HCT116 (cell line): ENCODE measurements at regions not wholly inside any gene's neighbourhood (a gene's known extent, or its start where the extent isn't known, plus 50 kb on each side); places are given as distances from the start of the nearest gene placed in this dataset.

Experiments used
- ATAC-seq: fragments of 200-7000 bp; cut with Tn5 transposase; 2 replicates; pipeline ENCODE4 v1.9.1; 2020; ENCODE audit warnings: mild to moderate bottlenecking, moderate library complexity
- BruUV-seq: library from RNA; stranded (reverse); fragments of 400-500 nt; replicated peaks from 2 replicates; lab custom pipeline; 2021; lab: Mats Ljungman, UMichigan
- CTCF ChIA-PET: fragments of 300-600 bp; sonication (Branson Sonifier 250); formaldehyde crosslinking; loops from one replicate; lab custom pipeline; 2021; ENCODE audit warnings: antibody characterized with exemption; lab: Charles Lee
- POLR2A ChIA-PET: fragments of 300-600, 350-600 bp; sonication (Branson Sonifier 250); formaldehyde crosslinking; loops from one replicate; lab custom pipeline; 2021; ENCODE audit warnings: antibody characterized with exemption; lab: Charles Lee
- RAD21 ChIA-PET, 2 experiments: fragments of 300-600 bp; sonication (Branson Sonifier 250); formaldehyde crosslinking; loops; one replicate each; lab custom pipeline; 2023; ENCODE audit warnings: low total read pairs in 2 of 2; ENCODE audit not compliant: uncharacterized antibody in 2 of 2, unreplicated experiment in 2 of 2, low non-redundant PET in 1 of 2; lab: Charles Lee
- DNase-seq: peaks from one replicate; pipeline ENCODE4 v3.0.0-alpha.2; 2010; ENCODE audit warnings: low read depth, low spot score
- H2AFZ ChIP-seq: fragments of 200-600 bp; shearing (Covaris generic), sonication (generic); 2 replicates; pipeline ENCODE4 v1.6.1; 2017; ENCODE audit warnings: low read depth, mixed run types, mixed read lengths, antibody characterized with exemption, low read length; ENCODE audit not compliant: poor library complexity, severe bottlenecking
- H3K27ac ChIP-seq: 2 replicates; pipeline ENCODE4 v1.5.1; 2012; ENCODE audit warnings: low read depth, low read length
- H3K27me3 ChIP-seq: fragments of 200-600 bp; sonication (generic); 2 replicates; pipeline ENCODE4 v1.6.1; 2016; ENCODE audit warnings: mixed run types, low read length, mixed read lengths; ENCODE audit not compliant: insufficient read depth
- H3K36me3 ChIP-seq, 2 experiments: fragments of 200-500 bp in 1 of 2; fragments of 200-600 bp in 1 of 2; sonication (Bioruptor generic) in 1 of 2; sonication (generic) in 1 of 2; 2 replicates each; pipeline versions ENCODE4 v1.5.1 to v1.6.1; 2014 to 2016; ENCODE audit warnings: low read length in 2 of 2, inconsistent platforms in 1 of 2, mixed read lengths in 1 of 2, mixed run types in 1 of 2; ENCODE audit not compliant: insufficient read depth in 2 of 2, control insufficient read depth in 1 of 2
- H3K4me1 ChIP-seq, 2 experiments: fragments of 200-600 bp in 1 of 2; sonication (generic) in 1 of 2; 2 replicates each; pipeline versions ENCODE4 v1.5.1 to v1.6.1; 2012 to 2017; ENCODE audit warnings: low read length in 2 of 2, inconsistent platforms in 1 of 2, mild to moderate bottlenecking in 1 of 2, mixed read lengths in 1 of 2, mixed run types in 1 of 2, moderate library complexity in 1 of 2; ENCODE audit not compliant: insufficient read depth in 2 of 2, control insufficient read depth in 1 of 2
- H3K4me2 ChIP-seq: fragments of 200-600 bp; sonication (generic); 2 replicates; pipeline ENCODE4 v1.6.1; 2017; ENCODE audit warnings: mixed run types, low read length, mixed read lengths
- H3K4me3 ChIP-seq, 2 experiments: fragments of 200-600 bp in 1 of 2; sonication (generic) in 1 of 2; replicated peaks in 1 of 2; 2 replicates each; pipeline ENCODE4 v1.5.1; 2011 to 2016; ENCODE audit warnings: low read length in 2 of 2, control low read depth in 1 of 2, low read depth in 1 of 2, mild to moderate bottlenecking in 1 of 2, mixed read lengths in 1 of 2, mixed run types in 1 of 2
- H3K79me2 ChIP-seq: fragments of 200-600 bp; sonication (generic); 2 replicates; pipeline ENCODE4 v1.6.1; 2017; ENCODE audit warnings: mild to moderate bottlenecking, mixed run types, low read length, moderate library complexity, mixed read lengths; ENCODE audit not compliant: insufficient read depth
- H3K9ac ChIP-seq: fragments of 200-600 bp; sonication (generic); 2 replicates; pipeline ENCODE4 v1.6.1; 2016; ENCODE audit warnings: low read length, mixed read lengths
- H3K9me2 ChIP-seq: fragments of 200-600 bp; sonication (generic), shearing (Covaris generic); 2 replicates; pipeline ENCODE4 v1.6.1; 2017; ENCODE audit warnings: mixed run types, mild to moderate bottlenecking, moderate library complexity; ENCODE audit not compliant: insufficient read depth
- H3K9me3 ChIP-seq, 2 experiments: fragments of 200-500 bp in 1 of 2; fragments of 200-600 bp in 1 of 2; sonication (Bioruptor generic) in 1 of 2; sonication (generic) in 1 of 2; 2 replicates each; pipeline ENCODE4 v1.6.1; 2014 to 2017; ENCODE audit warnings: low read length in 2 of 2, mixed read lengths in 2 of 2, inconsistent platforms in 1 of 2, low read depth in 1 of 2, mild to moderate bottlenecking in 1 of 2, mixed run types in 1 of 2, moderate library complexity in 1 of 2; ENCODE audit not compliant: control insufficient read depth in 1 of 2, insufficient read depth in 1 of 2
- H4K20me1 ChIP-seq: fragments of 200-600 bp; sonication (generic), shearing (Covaris generic); 2 replicates; pipeline ENCODE4 v1.6.1; 2017; ENCODE audit warnings: mixed run types, mild to moderate bottlenecking, moderate library complexity; ENCODE audit not compliant: insufficient read depth
- EGR1 ChIP-seq: IDR thresholded peaks from 2 replicates; pipeline ENCODE4 v1.6.1; 2012; ENCODE audit warnings: low read depth
- ELF1 ChIP-seq: IDR thresholded peaks from 2 replicates; pipeline ENCODE4 v1.6.1; 2012; ENCODE audit warnings: low read depth, borderline replicate concordance
- EZH2 ChIP-seq: fragments of 200-600 bp; sonication (generic); IDR thresholded peaks from 2 replicates; pipeline ENCODE4 v1.6.1; 2017; ENCODE audit warnings: antibody characterized with exemption, mixed run types
- EZH2phosphoT487 ChIP-seq: fragments of 200-600 bp; IDR thresholded peaks from 2 replicates; pipeline ENCODE4 v1.6.1; 2018; ENCODE audit warnings: antibody characterized with exemption, borderline replicate concordance
- FOSL1 ChIP-seq: IDR thresholded peaks from 2 replicates; pipeline ENCODE4 v1.6.1; 2012; ENCODE audit warnings: low read depth
- JUND ChIP-seq: IDR thresholded peaks from 2 replicates; pipeline ENCODE4 v1.6.1; 2012
- POLR2AphosphoS5 ChIP-seq: IDR thresholded peaks from 2 replicates; pipeline ENCODE4 v1.6.1; 2011; ENCODE audit warnings: mild to moderate bottlenecking, low read depth, low read length, moderate library complexity
- RAD21 ChIP-seq: IDR thresholded peaks from 2 replicates; pipeline ENCODE4 v1.6.1; 2012; ENCODE audit warnings: low read depth, mild to moderate bottlenecking
- SP1 ChIP-seq: IDR thresholded peaks from 2 replicates; pipeline ENCODE4 v1.6.1; 2012; ENCODE audit warnings: low read depth
- ZNF274 ChIP-seq: fragments of 200-500 bp; sonication (Bioruptor generic); IDR thresholded peaks from 2 replicates; pipeline ENCODE4 v1.6.1; 2014; ENCODE audit warnings: mild to moderate bottlenecking, low read depth, low read length, inconsistent platforms
- intact Hi-C: fragments of 100-400 bp; cut with micrococcal nuclease; formaldehyde crosslinking; loops from 2 replicates; pipeline ENCODE4 v1.10.0; 2022
- TF ChIP-seq, protein P1 (sequence below): IDR thresholded peaks from 2 replicates; pipeline ENCODE4 v1.6.1; 2012; ENCODE audit warnings: low read depth
- TF ChIP-seq, protein P2 (sequence below): IDR thresholded peaks from 2 replicates; pipeline ENCODE4 v1.6.1; 2011; ENCODE audit warnings: mild to moderate bottlenecking, low read length, moderate library complexity; ENCODE audit not compliant: insufficient replicate concordance; ENCODE audit errors: extremely low read depth
- TF ChIP-seq, protein P3 (sequence below): IDR thresholded peaks from 2 replicates; pipeline ENCODE4 v1.6.1; 2012

DNA sequence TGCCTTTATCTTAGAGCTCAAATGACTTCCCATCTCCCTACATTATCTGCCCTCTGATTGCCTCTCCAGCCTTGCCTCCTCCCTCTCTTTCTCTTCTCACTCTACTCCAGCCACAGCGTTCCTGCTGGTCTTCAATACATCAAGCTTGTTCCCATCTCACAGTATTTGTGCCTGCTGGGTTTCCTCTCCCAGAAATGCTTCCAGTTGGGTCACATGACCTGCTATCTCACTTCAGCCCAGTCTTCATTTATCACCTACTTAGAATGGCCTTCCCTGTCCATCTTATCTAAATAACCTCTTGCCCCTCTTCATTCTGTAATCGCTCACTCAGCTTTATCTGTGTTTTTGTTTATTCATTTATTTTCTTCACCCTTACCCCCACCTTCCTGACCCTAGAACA lies 61.8 kb upstream of the FAR1 start:
- DNase-seq: no peak
- Histone ChIP-seq H2AFZ (no peak overlapping the region), H3K4me1 (no peaks in the 10 kb centered on the region), H3K9me2 (no peaks in the 10 kb centered on the region), H3K9ac (no peak overlapping the region), H3K4me3 (no peak overlapping the region), H3K9me3 (no peaks in the 10 kb centered on the region), H4K20me1 (no peaks in the 10 kb centered on the region), H3K36me3 (no peaks in the 10 kb centered on the region), H3K4me2 (no peak overlapping the region), H3K27me3 (no peaks in the 10 kb centered on the region), H3K27ac (no peak overlapping the region), H3K79me2 (no peaks in the 10 kb centered on the region)
- ChIA-PET POLR2A (no interaction called here), CTCF (no interaction called here), RAD21 (no interaction called here)
- intact Hi-C loops: no loop called here
- no peak for ATAC-seq
- no peak for TF ChIP-seq EZH2
- no peak for TF ChIP-seq FOSL1
- TF ChIP-seq ELF1: no peak
- no peak for TF ChIP-seq SP1
- no peak for TF ChIP-seq RAD21
- TF ChIP-seq POLR2AphosphoS5: no peak
- TF ChIP-seq, protein P1, sequence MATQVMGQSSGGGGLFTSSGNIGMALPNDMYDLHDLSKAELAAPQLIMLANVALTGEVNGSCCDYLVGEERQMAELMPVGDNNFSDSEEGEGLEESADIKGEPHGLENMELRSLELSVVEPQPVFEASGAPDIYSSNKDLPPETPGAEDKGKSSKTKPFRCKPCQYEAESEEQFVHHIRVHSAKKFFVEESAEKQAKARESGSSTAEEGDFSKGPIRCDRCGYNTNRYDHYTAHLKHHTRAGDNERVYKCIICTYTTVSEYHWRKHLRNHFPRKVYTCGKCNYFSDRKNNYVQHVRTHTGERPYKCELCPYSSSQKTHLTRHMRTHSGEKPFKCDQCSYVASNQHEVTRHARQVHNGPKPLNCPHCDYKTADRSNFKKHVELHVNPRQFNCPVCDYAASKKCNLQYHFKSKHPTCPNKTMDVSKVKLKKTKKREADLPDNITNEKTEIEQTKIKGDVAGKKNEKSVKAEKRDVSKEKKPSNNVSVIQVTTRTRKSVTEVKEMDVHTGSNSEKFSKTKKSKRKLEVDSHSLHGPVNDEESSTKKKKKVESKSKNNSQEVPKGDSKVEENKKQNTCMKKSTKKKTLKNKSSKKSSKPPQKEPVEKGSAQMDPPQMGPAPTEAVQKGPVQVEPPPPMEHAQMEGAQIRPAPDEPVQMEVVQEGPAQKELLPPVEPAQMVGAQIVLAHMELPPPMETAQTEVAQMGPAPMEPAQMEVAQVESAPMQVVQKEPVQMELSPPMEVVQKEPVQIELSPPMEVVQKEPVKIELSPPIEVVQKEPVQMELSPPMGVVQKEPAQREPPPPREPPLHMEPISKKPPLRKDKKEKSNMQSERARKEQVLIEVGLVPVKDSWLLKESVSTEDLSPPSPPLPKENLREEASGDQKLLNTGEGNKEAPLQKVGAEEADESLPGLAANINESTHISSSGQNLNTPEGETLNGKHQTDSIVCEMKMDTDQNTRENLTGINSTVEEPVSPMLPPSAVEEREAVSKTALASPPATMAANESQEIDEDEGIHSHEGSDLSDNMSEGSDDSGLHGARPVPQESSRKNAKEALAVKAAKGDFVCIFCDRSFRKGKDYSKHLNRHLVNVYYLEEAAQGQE: no peak
- no peak for TF ChIP-seq JUND
- TF ChIP-seq EZH2phosphoT487: no peak
- TF ChIP-seq, protein P2, sequence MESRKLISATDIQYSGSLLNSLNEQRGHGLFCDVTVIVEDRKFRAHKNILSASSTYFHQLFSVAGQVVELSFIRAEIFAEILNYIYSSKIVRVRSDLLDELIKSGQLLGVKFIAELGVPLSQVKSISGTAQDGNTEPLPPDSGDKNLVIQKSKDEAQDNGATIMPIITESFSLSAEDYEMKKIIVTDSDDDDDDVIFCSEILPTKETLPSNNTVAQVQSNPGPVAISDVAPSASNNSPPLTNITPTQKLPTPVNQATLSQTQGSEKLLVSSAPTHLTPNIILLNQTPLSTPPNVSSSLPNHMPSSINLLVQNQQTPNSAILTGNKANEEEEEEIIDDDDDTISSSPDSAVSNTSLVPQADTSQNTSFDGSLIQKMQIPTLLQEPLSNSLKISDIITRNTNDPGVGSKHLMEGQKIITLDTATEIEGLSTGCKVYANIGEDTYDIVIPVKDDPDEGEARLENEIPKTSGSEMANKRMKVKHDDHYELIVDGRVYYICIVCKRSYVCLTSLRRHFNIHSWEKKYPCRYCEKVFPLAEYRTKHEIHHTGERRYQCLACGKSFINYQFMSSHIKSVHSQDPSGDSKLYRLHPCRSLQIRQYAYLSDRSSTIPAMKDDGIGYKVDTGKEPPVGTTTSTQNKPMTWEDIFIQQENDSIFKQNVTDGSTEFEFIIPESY: no peak
- TF ChIP-seq EGR1: no peak
- TF ChIP-seq, protein P3, sequence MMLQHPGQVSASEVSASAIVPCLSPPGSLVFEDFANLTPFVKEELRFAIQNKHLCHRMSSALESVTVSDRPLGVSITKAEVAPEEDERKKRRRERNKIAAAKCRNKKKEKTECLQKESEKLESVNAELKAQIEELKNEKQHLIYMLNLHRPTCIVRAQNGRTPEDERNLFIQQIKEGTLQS: no peak
- TF ChIP-seq ZNF274: no peak
- BruUV-seq: no TSS peak
